ENCODE measurements at regions not wholly inside any gene's neighbourhood (a gene's known extent, or its start where the extent isn't known, plus 50 kb on each side); places are given as distances from the start of the nearest gene placed in this dataset.

- no peak for TF ChIP-seq CTCF (IDR thresholded peaks at IDR 0.05; ENCODE audit: insufficient read depth, low read depth, low read length, missing control alignments)
- no peak for DNase-seq (ENCODE audit: low read depth)
- H3K4me3 ChIP-seq (ENCODE audit: low read length) = no peak overlapping the region
These were observed 453.0 kb downstream of the RAPGEF2 start for GRCh38 chr4:159555873-159556272.

GRCh38 chr4:159562366-159562765 lies 459.5 kb downstream of the RAPGEF2 start:
- DNase-seq (ENCODE audit: low read depth) = no peak
- H3K4me3 ChIP-seq (ENCODE audit: low read length) = no peak overlapping the region
- no peak for TF ChIP-seq CTCF (IDR thresholded peaks at IDR 0.05; ENCODE audit: insufficient read depth, low read depth, low read length, missing control alignments)

- DNase-seq (ENCODE audit: low read depth) = peak; percentile 22
- TF ChIP-seq CTCF (IDR thresholded peaks at IDR 0.05; ENCODE audit: insufficient read depth, low read depth, low read length, missing control alignments) = no peak
- H3K4me3 ChIP-seq (ENCODE audit: low read length) = no peak overlapping the region
These were observed 460.4 kb downstream of the RAPGEF2 start for GRCh38 chr4:159563257-159563656.

GRCh38 chr4:159564615-159565014 lies 461.7 kb downstream of the RAPGEF2 start:
- H3K4me3 ChIP-seq (ENCODE audit: low read length) = no peak overlapping the region
- no peak for TF ChIP-seq CTCF (IDR thresholded peaks at IDR 0.05; ENCODE audit: insufficient read depth, low read depth, low read length, missing control alignments)
- DNase-seq (ENCODE audit: low read depth) = no peak

GRCh38 chr4:159566786-159567185 lies 463.9 kb downstream of the RAPGEF2 start:
- no peak overlapping the region for H3K4me3 ChIP-seq (ENCODE audit: low read length)
- TF ChIP-seq CTCF (IDR thresholded peaks at IDR 0.05; ENCODE audit: insufficient read depth, low read depth, low read length, missing control alignments) = no peak
- no peak for DNase-seq (ENCODE audit: low read depth)

GRCh38 chr4:159577241-159577640 lies 474.4 kb downstream of the RAPGEF2 start:
- no peak for DNase-seq (ENCODE audit: low read depth)
- no peak for TF ChIP-seq CTCF (IDR thresholded peaks at IDR 0.05; ENCODE audit: insufficient read depth, low read depth, low read length, missing control alignments)
- H3K4me3 ChIP-seq (ENCODE audit: low read length) = no peak overlapping the region

- no peak overlapping the region for H3K4me3 ChIP-seq (ENCODE audit: low read length)
- no peak for TF ChIP-seq CTCF (IDR thresholded peaks at IDR 0.05; ENCODE audit: insufficient read depth, low read depth, low read length, missing control alignments)
- DNase-seq (ENCODE audit: low read depth) = no peak
These were observed 479.8 kb downstream of the RAPGEF2 start for GRCh38 chr4:159582685-159583084.
